ENCODE measurements at regions not wholly inside any gene's neighbourhood (a gene's known extent, or its start where the extent isn't known, plus 50 kb on each side); places are given as distances from the start of the nearest gene placed in this dataset.

DNA sequence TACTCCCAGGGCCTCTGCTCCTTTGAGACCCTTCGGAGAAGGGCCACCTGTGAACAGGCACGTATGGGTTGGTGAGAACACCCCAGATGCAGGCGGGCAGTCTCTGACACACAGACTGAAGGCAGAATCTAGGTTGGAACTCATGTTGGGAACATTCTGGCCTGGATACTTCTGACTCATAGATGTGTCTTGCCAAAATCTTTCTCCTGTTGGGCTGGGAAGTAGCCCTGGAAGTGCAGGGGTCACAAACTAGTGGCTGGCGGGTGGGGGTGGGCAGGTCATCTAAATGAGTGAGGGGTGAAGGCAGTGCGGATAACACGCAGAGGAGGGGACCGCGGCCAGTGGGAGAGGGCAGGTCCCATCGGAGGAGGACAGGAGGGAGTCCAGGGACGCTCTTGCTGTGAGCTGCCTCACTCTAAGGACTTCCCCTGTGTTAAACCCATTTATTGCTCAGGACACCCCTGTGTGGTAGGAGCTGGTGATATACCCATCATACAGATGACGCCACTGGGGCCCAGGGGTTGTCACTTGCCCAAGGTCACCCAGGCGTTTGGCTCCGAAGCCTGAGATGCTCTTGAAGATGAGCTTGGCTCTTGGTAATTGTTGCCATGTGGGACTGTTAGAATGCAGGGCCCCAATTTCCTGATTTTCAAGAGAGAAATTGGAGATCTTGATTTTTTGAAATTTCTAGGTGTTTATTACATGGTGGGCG is 181.0 kb downstream of the PTPRU start:
- DNase-seq (ENCODE audit: low spot score in 2 of 2) = peak in 1 of 2 donors; percentile 14
- H3K4me1 ChIP-seq = peaks cover 0 to 7% (median 0%) of the 10 kb centered on the region in 4 donors
- TF ChIP-seq CTCF (IDR thresholded peaks at IDR 0.05) (no peak), POLR2A (IDR thresholded peaks at IDR 0.05) (no peak), EP300 (IDR thresholded peaks at IDR 0.05) (no peak)
- peak overlapping the region in 2 of 4 donors; percentile 34 to 41 for H3K27ac ChIP-seq
- H3K27me3 ChIP-seq = no peaks in the 10 kb centered on the region
- WGBS, 2 donors = 65 to 67% methylated on average over 14 of the region's 14 CpGs
- H3K9me3 ChIP-seq = peaks cover 0 to 6% (median 0%) of the 10 kb centered on the region in 4 donors
- no peaks in the 10 kb centered on the region for H3K36me3 ChIP-seq
- no peak overlapping the region for H3K4me3 ChIP-seq

DNA sequence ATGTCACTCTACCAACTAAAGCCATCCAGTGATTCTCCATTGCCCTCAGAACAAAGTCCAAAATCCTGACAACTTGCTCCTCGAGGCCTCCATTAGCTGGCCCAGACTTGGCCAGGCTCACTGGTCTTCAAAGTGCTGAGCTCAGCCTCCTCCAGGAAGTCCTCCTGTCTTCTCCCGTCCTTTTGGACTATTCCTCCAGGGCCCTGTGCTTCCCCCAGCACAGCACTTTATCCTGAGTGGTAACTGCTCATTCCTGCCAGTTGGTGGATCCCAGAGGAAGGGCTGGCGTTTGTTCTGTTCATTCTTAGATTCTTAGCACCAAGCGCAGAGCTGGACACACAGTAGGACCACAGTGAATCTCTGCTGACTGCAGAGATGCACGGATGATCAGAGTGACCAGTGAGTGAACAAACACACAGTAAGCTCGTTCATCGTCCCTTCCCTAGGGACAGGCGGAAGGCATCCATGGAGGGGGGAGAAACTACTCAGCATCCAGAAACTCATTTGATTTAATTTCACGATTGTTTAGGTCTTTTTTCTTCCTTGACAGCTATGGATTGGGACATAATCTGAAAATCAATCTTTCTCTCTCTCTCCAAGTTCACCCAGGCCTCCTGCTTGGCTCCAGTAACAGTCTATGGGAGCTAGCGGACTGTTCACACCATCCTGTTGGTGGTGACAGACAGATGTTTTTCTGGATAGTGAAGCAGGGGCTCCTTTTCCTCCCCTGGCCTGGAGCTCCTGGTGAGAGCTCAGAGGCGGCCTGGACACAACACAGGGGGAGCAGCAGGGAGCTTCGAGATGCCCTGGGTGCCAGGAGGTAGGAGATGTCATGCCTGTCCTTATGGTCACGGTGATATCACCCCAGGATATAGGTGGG is 180.2 kb downstream of the PTPRU start:
- no peak for DNase-seq (ENCODE audit: low spot score in 2 of 2)
- TF ChIP-seq EP300 (IDR thresholded peaks at IDR 0.05) (no peak), POLR2A (IDR thresholded peaks at IDR 0.05) (no peak), CTCF (IDR thresholded peaks at IDR 0.05) (no peak)
- H3K27ac ChIP-seq = peak overlapping the region in 2 of 4 donors; percentile 34 to 41
- no peaks in the 10 kb centered on the region for H3K36me3 ChIP-seq
- peaks cover 0 to 7% (median 0%) of the 10 kb centered on the region in 4 donors for H3K4me1 ChIP-seq
- WGBS, 2 donors = 52 to 63% methylated on average over 12 to 13 of the region's 13 CpGs
- H3K4me3 ChIP-seq = no peak overlapping the region
- H3K9me3 ChIP-seq = peaks cover 0 to 6% (median 0%) of the 10 kb centered on the region in 4 donors
- H3K27me3 ChIP-seq = peaks cover 0 to under 1% of the 10 kb centered on the region in 2 donors

GRCh38 chr1:29415861-29416260 is 179.5 kb downstream of the PTPRU start:
- no peak for DNase-seq (ENCODE audit: low spot score in 2 of 2)
- H3K27me3 ChIP-seq = peaks cover 0 to 6% of the 10 kb centered on the region in 2 donors
- 44 to 50% methylated on average over 3 of the region's 3 CpGs for WGBS, 2 donors
- H3K9me3 ChIP-seq = peaks cover 0 to 6% (median 0%) of the 10 kb centered on the region in 4 donors
- no peaks in the 10 kb centered on the region for H3K36me3 ChIP-seq
- no peak overlapping the region for H3K27ac ChIP-seq
- TF ChIP-seq CTCF (IDR thresholded peaks at IDR 0.05) = no peak
- TF ChIP-seq EP300 (IDR thresholded peaks at IDR 0.05) = no peak
- no peak for TF ChIP-seq POLR2A (IDR thresholded peaks at IDR 0.05)
- no peak overlapping the region for H3K4me3 ChIP-seq
- peaks cover 0 to 7% (median 0%) of the 10 kb centered on the region in 4 donors for H3K4me1 ChIP-seq

GRCh38 chr1:29415156-29415830 is 179.0 kb downstream of the PTPRU start:
- Histone ChIP-seq H3K4me1 (peaks cover 0 to 7% (median 0%) of the 10 kb centered on the region in 4 donors), H3K27ac (no peak overlapping the region), H3K27me3 (peaks cover 0 to 6% of the 10 kb centered on the region in 2 donors), H3K9me3 (peaks cover 0 to 1% (median 0%) of the 10 kb centered on the region in 4 donors), H3K4me3 (no peak overlapping the region), H3K36me3 (no peaks in the 10 kb centered on the region)
- 40% methylated on average over 9 of the region's 9 CpGs for WGBS, 2 donors
- DNase-seq (ENCODE audit: low spot score in 2 of 2) = no peak
- TF ChIP-seq POLR2A (IDR thresholded peaks at IDR 0.05) = no peak
- TF ChIP-seq EP300 (IDR thresholded peaks at IDR 0.05) = no peak
- no peak for TF ChIP-seq CTCF (IDR thresholded peaks at IDR 0.05)
